Panc1 (cell line): ENCODE measurements at regions not wholly inside any gene's neighbourhood (a gene's known extent, or its start where the extent isn't known, plus 50 kb on each side); places are given as distances from the start of the nearest gene placed in this dataset.

Source experiments
- CTCF ChIP-seq: fragments of 450-650 bp; IDR thresholded peaks from 2 replicates; pipeline ENCODE4 v1.5.1; 2017; ENCODE audit warnings: mild to moderate bottlenecking
- POLR2AphosphoS5 ChIP-seq: IDR thresholded peaks from 2 replicates; pipeline ENCODE4 v1.6.1; 2012; ENCODE audit warnings: mild to moderate bottlenecking, low read depth, low read length, moderate library complexity
- TCF7L2 ChIP-seq: IDR thresholded peaks from 2 replicates; pipeline ENCODE4 v1.6.1; 2011; ENCODE audit warnings: mild to moderate bottlenecking, low read depth, low read length, inconsistent platforms

GRCh38 chrX:40470830-40471429 lies 109.8 kb upstream of the ATP6AP2 start:
- TF ChIP-seq CTCF (no peak), POLR2AphosphoS5 (no peak), TCF7L2 (no peak)
